H9 (cell line): ENCODE measurements at regions not wholly inside any gene's neighbourhood (a gene's known extent, or its start where the extent isn't known, plus 50 kb on each side); places are given as distances from the start of the nearest gene placed in this dataset.

ENCODE experiments used
- DNase-seq: peaks from one replicate; pipeline ENCODE4 v3.0.0-alpha.2; 2017
- H2AFZ ChIP-seq: one replicate; pipeline ENCODE4 v1.6.1; 2013; ENCODE audit warnings: mild to moderate bottlenecking, low read length, control low read depth, moderate library complexity
- H2AK5ac ChIP-seq: 2 replicates; pipeline ENCODE4 v1.6.1; 2013; ENCODE audit warnings: low read length, control low read depth, mixed read lengths; ENCODE audit not compliant: insufficient read length
- H2BK120ac ChIP-seq: one replicate; pipeline ENCODE4 v1.6.1; 2013; ENCODE audit warnings: low read depth, mild to moderate bottlenecking, low read length, control low read depth, inconsistent platforms; ENCODE audit not compliant: poor library complexity, severe bottlenecking
- H2BK12ac ChIP-seq: 2 replicates; pipeline ENCODE4 v1.6.1; 2013; ENCODE audit warnings: low read length, control low read depth, mixed read lengths, low read depth; ENCODE audit not compliant: insufficient read length
- H2BK15ac ChIP-seq: 2 replicates; pipeline ENCODE4 v1.6.1; 2013; ENCODE audit warnings: low read depth, low read length, control low read depth
- H2BK20ac ChIP-seq: one replicate; pipeline ENCODE4 v1.6.1; 2013; ENCODE audit warnings: low read depth, mild to moderate bottlenecking, low read length, control low read depth, inconsistent platforms; ENCODE audit not compliant: poor library complexity, severe bottlenecking
- H2BK5ac ChIP-seq: 2 replicates; pipeline ENCODE4 v1.6.1; 2013; ENCODE audit warnings: low read length, control low read depth, mixed read lengths; ENCODE audit not compliant: insufficient read length
- H3K14ac ChIP-seq: 2 replicates; pipeline ENCODE4 v1.6.1; 2013; ENCODE audit warnings: low read length, control low read depth; ENCODE audit not compliant: insufficient read depth
- H3K18ac ChIP-seq: 2 replicates; pipeline ENCODE4 v1.6.1; 2013; ENCODE audit warnings: low read depth, mild to moderate bottlenecking, mixed read lengths, low read length, control low read depth; ENCODE audit not compliant: insufficient read length
- H3K23ac ChIP-seq: 2 replicates; pipeline ENCODE4 v1.6.1; 2013; ENCODE audit warnings: low read length, control low read depth, mixed read lengths, low read depth; ENCODE audit not compliant: insufficient read length
- H3K23me2 ChIP-seq: 2 replicates; pipeline ENCODE4 v1.6.1; 2013; ENCODE audit warnings: low read depth, mild to moderate bottlenecking, mixed read lengths, low read length, control low read depth; ENCODE audit not compliant: insufficient read length, poor library complexity, severe bottlenecking
- H3K27ac ChIP-seq: 2 replicates; pipeline ENCODE4 v1.5.1; 2013; ENCODE audit warnings: low read length, control low read depth, mixed read lengths, low read depth; ENCODE audit not compliant: insufficient read length
- H3K27me3 ChIP-seq: 2 replicates; pipeline ENCODE4 v1.6.1; 2013; ENCODE audit warnings: low read length, control low read depth, inconsistent platforms; ENCODE audit not compliant: insufficient read depth
- H3K4ac ChIP-seq: 2 replicates; pipeline ENCODE4 v1.6.1; 2013; ENCODE audit warnings: low read depth, mild to moderate bottlenecking, control low read depth, inconsistent platforms, low read length, moderate library complexity
- H3K4me1 ChIP-seq: 2 replicates; pipeline ENCODE4 v1.6.1; 2013; ENCODE audit warnings: low read length, control low read depth, inconsistent platforms; ENCODE audit not compliant: insufficient read depth
- H3K4me2 ChIP-seq: 2 replicates; pipeline ENCODE4 v1.6.1; 2013; ENCODE audit warnings: low read length, control low read depth, mixed read lengths; ENCODE audit not compliant: insufficient read length, insufficient read depth
- H3K56ac ChIP-seq: 2 replicates; pipeline ENCODE4 v1.6.1; 2013; ENCODE audit warnings: low read depth, mild to moderate bottlenecking, mixed read lengths, low read length, control low read depth; ENCODE audit not compliant: insufficient read length
- H3K79me1 ChIP-seq: 2 replicates; pipeline ENCODE4 v1.6.1; 2013; ENCODE audit warnings: low read depth, mild to moderate bottlenecking, moderate library complexity, low read length, control low read depth, inconsistent platforms; ENCODE audit not compliant: insufficient read depth, poor library complexity, severe bottlenecking
- H3K79me2 ChIP-seq: 2 replicates; pipeline ENCODE4 v1.6.1; 2013; ENCODE audit warnings: low read length, control low read depth, inconsistent platforms; ENCODE audit not compliant: insufficient read depth
- H3K9ac ChIP-seq: 2 replicates; pipeline ENCODE4 v1.6.1; 2013; ENCODE audit warnings: low read length, control low read depth, mixed read lengths; ENCODE audit not compliant: insufficient read length; ENCODE audit errors: extremely low read depth
- H3K9me3 ChIP-seq: one replicate; pipeline ENCODE4 v1.6.1; 2013; ENCODE audit warnings: low read depth, low read length, inconsistent platforms; ENCODE audit not compliant: control insufficient read depth
- H3T11ph ChIP-seq: one replicate; pipeline ENCODE4 v1.6.1; 2013; ENCODE audit warnings: mild to moderate bottlenecking, low read length, control low read depth, inconsistent platforms
- H4K20me1 ChIP-seq: one replicate; pipeline ENCODE4 v1.6.1; 2013; ENCODE audit not compliant: control insufficient read depth, insufficient read length, insufficient read depth
- H4K5ac ChIP-seq: 2 replicates; pipeline ENCODE4 v1.6.1; 2013; ENCODE audit warnings: low read depth, mild to moderate bottlenecking, mixed read lengths, low read length, control low read depth; ENCODE audit not compliant: insufficient read length
- H4K8ac ChIP-seq: replicated peaks from 2 replicates; pipeline ENCODE4 v1.6.1; 2013; ENCODE audit warnings: low read length, control low read depth, mixed read lengths, low read depth; ENCODE audit not compliant: insufficient read length
- H4K91ac ChIP-seq: 2 replicates; pipeline ENCODE4 v1.6.1; 2013; ENCODE audit warnings: low read depth, mild to moderate bottlenecking, moderate library complexity, mixed read lengths, low read length, control low read depth; ENCODE audit not compliant: insufficient read length
- H3K27ac Mint-ChIP-seq, 3 experiments: 2 replicates in 2 of 3; 3 replicates in 1 of 3; pipeline ENCODE4 v1.8.0; 2020 to 2021; ENCODE audit warnings: mixed read lengths in 3 of 3, mild to moderate bottlenecking in 1 of 3, moderate library complexity in 1 of 3
- H3K27me3 Mint-ChIP-seq: 2 replicates; pipeline ENCODE4 v1.8.0; 2021; ENCODE audit warnings: low read depth, mild to moderate bottlenecking, moderate library complexity, mixed read lengths
- H3K36me3 Mint-ChIP-seq, 3 experiments: 2 replicates in 2 of 3; 3 replicates in 1 of 3; pipeline ENCODE4 v1.8.0; 2020 to 2021; ENCODE audit warnings: low read depth in 3 of 3, mixed read lengths in 3 of 3; ENCODE audit not compliant: insufficient read depth in 1 of 3
- H3K4me1 Mint-ChIP-seq, 2 experiments: 2 replicates each; pipeline ENCODE4 v1.8.0; 2020; ENCODE audit warnings: mixed read lengths in 2 of 2
- H3K4me3 Mint-ChIP-seq, 2 experiments: 2 replicates in 1 of 2; 3 replicates in 1 of 2; pipeline ENCODE4 v1.8.0; 2020 to 2021; ENCODE audit warnings: mild to moderate bottlenecking in 2 of 2, mixed read lengths in 2 of 2, moderate library complexity in 1 of 2
- H3K9me3 Mint-ChIP-seq, 2 experiments: 2 replicates in 1 of 2; 3 replicates in 1 of 2; pipeline ENCODE4 v1.8.0; 2020; ENCODE audit warnings: mild to moderate bottlenecking in 2 of 2, mixed read lengths in 2 of 2, moderate library complexity in 1 of 2
- WGBS: extraction: QIAGEN DNeasy Blood & Tissue Kit; methylation state at CpG from one replicate; pipeline ENCODE4 v1.1.7; 2013; ENCODE audit warnings: missing lambda C conversion rate, low lambda C conversion rate, mixed read lengths; ENCODE audit not compliant: insufficient read length; ENCODE audit errors: extremely low coverage; 5-methylcytosine and 5-hydroxymethylcytosine counted together
- TF ChIP-seq, protein P1 (sequence below): fragments of 200-600 bp; sonication (generic); conservative IDR thresholded peaks from 3 replicates; pipeline ENCODE4 v1.8.0; 2021; ENCODE audit warnings: antibody characterized with exemption, mild to moderate bottlenecking

DNA sequence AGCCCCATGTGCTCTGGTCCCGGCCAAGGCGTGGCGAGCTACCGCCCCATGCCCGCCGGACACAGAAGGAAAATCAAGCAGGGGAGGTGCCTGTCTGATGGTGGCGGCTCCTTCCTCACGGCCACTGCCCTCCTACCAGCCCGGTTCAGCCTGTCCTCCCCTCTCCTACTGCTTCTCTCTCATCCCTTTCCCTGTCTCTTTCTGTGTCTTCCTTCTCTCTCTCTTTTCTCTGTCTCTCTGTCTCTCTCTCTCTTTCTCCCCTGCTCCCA is 279.1 kb downstream of the ASMT start:
- no peak overlapping the region for H2BK12ac ChIP-seq
- H2AFZ ChIP-seq: no peak overlapping the region
- H4K8ac ChIP-seq: no peak overlapping the region
- no peak overlapping the region for H2BK5ac ChIP-seq
- WGBS: no CpG with 5 or more reads among the region's 9 CpGs
- H3K23ac ChIP-seq: no peak overlapping the region
- no peak overlapping the region for H3K9ac ChIP-seq
- TF ChIP-seq, protein P1, sequence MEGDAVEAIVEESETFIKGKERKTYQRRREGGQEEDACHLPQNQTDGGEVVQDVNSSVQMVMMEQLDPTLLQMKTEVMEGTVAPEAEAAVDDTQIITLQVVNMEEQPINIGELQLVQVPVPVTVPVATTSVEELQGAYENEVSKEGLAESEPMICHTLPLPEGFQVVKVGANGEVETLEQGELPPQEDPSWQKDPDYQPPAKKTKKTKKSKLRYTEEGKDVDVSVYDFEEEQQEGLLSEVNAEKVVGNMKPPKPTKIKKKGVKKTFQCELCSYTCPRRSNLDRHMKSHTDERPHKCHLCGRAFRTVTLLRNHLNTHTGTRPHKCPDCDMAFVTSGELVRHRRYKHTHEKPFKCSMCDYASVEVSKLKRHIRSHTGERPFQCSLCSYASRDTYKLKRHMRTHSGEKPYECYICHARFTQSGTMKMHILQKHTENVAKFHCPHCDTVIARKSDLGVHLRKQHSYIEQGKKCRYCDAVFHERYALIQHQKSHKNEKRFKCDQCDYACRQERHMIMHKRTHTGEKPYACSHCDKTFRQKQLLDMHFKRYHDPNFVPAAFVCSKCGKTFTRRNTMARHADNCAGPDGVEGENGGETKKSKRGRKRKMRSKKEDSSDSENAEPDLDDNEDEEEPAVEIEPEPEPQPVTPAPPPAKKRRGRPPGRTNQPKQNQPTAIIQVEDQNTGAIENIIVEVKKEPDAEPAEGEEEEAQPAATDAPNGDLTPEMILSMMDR: no peak
- H4K91ac ChIP-seq: no peak overlapping the region
- H3K23me2 ChIP-seq: no peaks in the 10 kb centered on the region
- Mint-ChIP-seq H3K9me3 (peaks cover under 1 to 3% of the 10 kb centered on the region in 2 experiments; a peak in 2 of 5 replicates), H3K27ac (no peak overlapping the region), H3K27me3 (no peaks in the 10 kb centered on the region; the same call in 1 of the 2 replicates), H3K36me3 (no peaks in the 10 kb centered on the region; a peak in 1 of 7 replicates), H3K4me1 (peaks cover 2 to 10% of the 10 kb centered on the region in 2 experiments; a peak in 1 of 4 replicates), H3K4me3 (no peak overlapping the region)
- no peak overlapping the region for H2BK20ac ChIP-seq
- H2AK5ac ChIP-seq: no peak overlapping the region
- no peak overlapping the region for H3K56ac ChIP-seq
- H3K4me1 ChIP-seq: no peaks in the 10 kb centered on the region
- no peak overlapping the region for H3K4me2 ChIP-seq
- no peak overlapping the region for H4K5ac ChIP-seq
- H3K79me2 ChIP-seq: no peaks in the 10 kb centered on the region
- no peak overlapping the region for H3K4ac ChIP-seq
- no peak for DNase-seq
- no peak overlapping the region for H2BK120ac ChIP-seq
- no peaks in the 10 kb centered on the region for H3K79me1 ChIP-seq
- H3K27me3 ChIP-seq: no peaks in the 10 kb centered on the region
- no peaks in the 10 kb centered on the region for H3K9me3 ChIP-seq
- no peak overlapping the region for H2BK15ac ChIP-seq
- no peak overlapping the region for H3K18ac ChIP-seq
- H4K20me1 ChIP-seq: no peaks in the 10 kb centered on the region
- H3T11ph ChIP-seq: no peak overlapping the region
- no peak overlapping the region for H3K14ac ChIP-seq
- no peak overlapping the region for H3K27ac ChIP-seq
